ENCODE measurements at regions not wholly inside any gene's neighbourhood (a gene's known extent, or its start where the extent isn't known, plus 50 kb on each side); places are given as distances from the start of the nearest gene placed in this dataset.
A peak's percentile ranks its signal among the peaks of the same experiment; 100 is the strongest.

- Mint-ChIP-seq H3K4me3 (no peak overlapping the region), H3K27me3 (no peaks in the 10 kb centered on the region), H3K36me3 (peaks cover 5% of the 10 kb centered on the region), H3K27ac (no peak overlapping the region), H3K9me3 (peaks cover 0 to 9% (median 9%) of the 10 kb centered on the region in 3 donors), H3K4me1 (no peaks in the 10 kb centered on the region)
- DNase-seq = no peak
- Histone ChIP-seq H3K27ac (ENCODE audit: low read length) (no peak overlapping the region), H3K4me1 (ENCODE audit: control insufficient read depth in 1 of 2, extremely low read depth in 1 of 2, insufficient read depth in 2 of 2, low read length in 2 of 2) (no peaks in the 10 kb centered on the region), H3K9me3 (no peaks in the 10 kb centered on the region), H3K4me3 (ENCODE audit: control insufficient read depth in 1 of 2, extremely low read depth in 1 of 2, low read length in 1 of 2) (no peak overlapping the region), H3K27me3 (replicated peaks in 1 of 2; ENCODE audit: control insufficient read depth in 2 of 2, extremely low read depth in 1 of 2, insufficient read depth in 2 of 2, low read length in 1 of 2) (no peaks in the 10 kb centered on the region), H3K36me3 (ENCODE audit: control insufficient read depth in 2 of 2, extremely low read depth in 1 of 2, insufficient read depth in 1 of 2, low read length in 1 of 2) (no peaks in the 10 kb centered on the region)
- ChIA-PET POLR2A (no interaction called here), CTCF (no interaction called here)
- no CpG with 5 or more reads among the region's 3 CpGs for WGBS (ENCODE audit: insufficient coverage)
- ATAC-seq (replicated peaks in 1 of 4) = no peak
These were observed 240.5 kb upstream of the CCDC179 start for GRCh38 chr11:23100726-23101125.

- no peak overlapping the region for H3K27ac ChIP-seq (ENCODE audit: low read length)
- ChIA-PET POLR2A (no interaction called here), CTCF (no interaction called here)
- H3K27me3 Mint-ChIP-seq = no peaks in the 10 kb centered on the region
- H3K4me3 ChIP-seq (ENCODE audit: control insufficient read depth in 1 of 2, extremely low read depth in 1 of 2, low read length in 1 of 2) = no peak overlapping the region
- no peaks in the 10 kb centered on the region for H3K36me3 ChIP-seq (ENCODE audit: control insufficient read depth in 2 of 2, extremely low read depth in 1 of 2, insufficient read depth in 1 of 2, low read length in 1 of 2)
- H3K27me3 ChIP-seq (replicated peaks in 1 of 2; ENCODE audit: control insufficient read depth in 2 of 2, extremely low read depth in 1 of 2, insufficient read depth in 2 of 2, low read length in 1 of 2) = no peaks in the 10 kb centered on the region
- no peaks in the 10 kb centered on the region for H3K4me1 Mint-ChIP-seq
- no peak overlapping the region for H3K4me3 Mint-ChIP-seq
- H3K9me3 Mint-ChIP-seq = peaks cover 0 to 11% (median 9%) of the 10 kb centered on the region in 3 donors
- H3K9me3 ChIP-seq = no peaks in the 10 kb centered on the region
- DNase-seq (no peak), ATAC-seq (replicated peaks in 1 of 4) (no peak)
- no peak overlapping the region for H3K27ac Mint-ChIP-seq
- WGBS (ENCODE audit: insufficient coverage) = 100% methylated on average over 1 of the region's 2 CpGs
- no peaks in the 10 kb centered on the region for H3K4me1 ChIP-seq (ENCODE audit: control insufficient read depth in 1 of 2, extremely low read depth in 1 of 2, insufficient read depth in 2 of 2, low read length in 2 of 2)
- peaks cover 5% of the 10 kb centered on the region for H3K36me3 Mint-ChIP-seq
These were observed 243.1 kb upstream of the CCDC179 start for GRCh38 chr11:23103416-23103815.

- DNase-seq = no peak
- no peak overlapping the region for H3K4me3 Mint-ChIP-seq
- ChIA-PET CTCF (no interaction called here), POLR2A (no interaction called here)
- no peak for ATAC-seq (replicated peaks in 1 of 4)
- Histone ChIP-seq H3K4me1 (ENCODE audit: control insufficient read depth in 1 of 2, extremely low read depth in 1 of 2, insufficient read depth in 2 of 2, low read length in 2 of 2) (no peaks in the 10 kb centered on the region), H3K27ac (ENCODE audit: low read length) (no peak overlapping the region), H3K36me3 (ENCODE audit: control insufficient read depth in 2 of 2, extremely low read depth in 1 of 2, insufficient read depth in 1 of 2, low read length in 1 of 2) (no peaks in the 10 kb centered on the region), H3K4me3 (ENCODE audit: control insufficient read depth in 1 of 2, extremely low read depth in 1 of 2, low read length in 1 of 2) (no peak overlapping the region), H3K9me3 (no peaks in the 10 kb centered on the region), H3K27me3 (replicated peaks in 1 of 2; ENCODE audit: control insufficient read depth in 2 of 2, extremely low read depth in 1 of 2, insufficient read depth in 2 of 2, low read length in 1 of 2) (no peaks in the 10 kb centered on the region)
- no peak overlapping the region for H3K27ac Mint-ChIP-seq
- H3K36me3 Mint-ChIP-seq = no peaks in the 10 kb centered on the region
- peaks cover 2% of the 10 kb centered on the region in 3 donors for H3K9me3 Mint-ChIP-seq
- no peaks in the 10 kb centered on the region for H3K27me3 Mint-ChIP-seq
- H3K4me1 Mint-ChIP-seq = no peaks in the 10 kb centered on the region
- no CpG with 5 or more reads among the region's 2 CpGs for WGBS (ENCODE audit: insufficient coverage)
These were observed 251.3 kb upstream of the CCDC179 start for GRCh38 chr11:23111527-23111926.

DNA sequence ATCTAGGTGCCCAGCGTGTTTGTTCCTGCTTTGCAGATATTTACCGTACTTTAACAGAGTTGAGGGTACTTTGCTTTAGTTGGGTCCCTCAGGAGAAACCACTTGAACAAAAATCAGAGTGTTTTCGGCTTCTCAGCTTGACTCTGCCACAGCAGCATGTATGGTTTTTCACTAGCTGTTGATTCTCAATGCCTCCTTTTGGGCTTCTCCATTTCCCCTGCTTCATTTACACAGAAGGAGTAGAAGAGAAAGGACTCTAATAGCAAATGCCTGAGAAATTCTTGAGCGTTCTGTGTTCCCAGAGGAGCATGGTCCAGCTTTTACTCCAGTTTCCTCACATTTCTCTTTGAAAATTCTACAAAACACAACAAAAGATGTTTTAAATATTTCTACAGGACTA, 252.1 kb upstream of the CCDC179 start:
- H3K36me3 ChIP-seq (ENCODE audit: control insufficient read depth in 2 of 2, extremely low read depth in 1 of 2, insufficient read depth in 1 of 2, low read length in 1 of 2) = no peaks in the 10 kb centered on the region
- CTCF ChIA-PET = no interaction called here
- Mint-ChIP-seq H3K36me3 (no peaks in the 10 kb centered on the region), H3K4me3 (no peak overlapping the region), H3K4me1 (no peaks in the 10 kb centered on the region), H3K9me3 (peaks cover 5 to 9% (median 6%) of the 10 kb centered on the region in 3 donors), H3K27me3 (no peaks in the 10 kb centered on the region), H3K27ac (no peak overlapping the region)
- H3K4me3 ChIP-seq (ENCODE audit: control insufficient read depth in 1 of 2, extremely low read depth in 1 of 2, low read length in 1 of 2) = no peak overlapping the region
- 100% methylated on average over 1 of the region's 4 CpGs for WGBS (ENCODE audit: insufficient coverage)
- DNase-seq = no peak
- no peak for ATAC-seq (replicated peaks in 1 of 4)
- no peaks in the 10 kb centered on the region for H3K4me1 ChIP-seq (ENCODE audit: control insufficient read depth in 1 of 2, extremely low read depth in 1 of 2, insufficient read depth in 2 of 2, low read length in 2 of 2)
- H3K27me3 ChIP-seq (replicated peaks in 1 of 2; ENCODE audit: control insufficient read depth in 2 of 2, extremely low read depth in 1 of 2, insufficient read depth in 2 of 2, low read length in 1 of 2) = no peaks in the 10 kb centered on the region
- H3K27ac ChIP-seq (ENCODE audit: low read length) = no peak overlapping the region
- POLR2A ChIA-PET = no interaction called here
- H3K9me3 ChIP-seq = no peaks in the 10 kb centered on the region

- ATAC-seq (replicated peaks in 1 of 4) (no peak), DNase-seq (peak in 1 of 35 experiments; percentile 2)
- WGBS (ENCODE audit: insufficient coverage) = 64% methylated on average over 3 of the region's 10 CpGs
- H3K4me3 Mint-ChIP-seq = no peak overlapping the region
- H3K4me1 ChIP-seq (ENCODE audit: control insufficient read depth in 1 of 2, extremely low read depth in 1 of 2, insufficient read depth in 2 of 2, low read length in 2 of 2) = no peaks in the 10 kb centered on the region
- ChIA-PET POLR2A (no interaction called here), CTCF (no interaction called here)
- H3K4me1 Mint-ChIP-seq = no peaks in the 10 kb centered on the region
- H3K27ac ChIP-seq (ENCODE audit: low read length) = no peak overlapping the region
- no peaks in the 10 kb centered on the region for H3K36me3 Mint-ChIP-seq
- no peaks in the 10 kb centered on the region for H3K9me3 ChIP-seq
- H3K36me3 ChIP-seq (ENCODE audit: control insufficient read depth in 2 of 2, extremely low read depth in 1 of 2, insufficient read depth in 1 of 2, low read length in 1 of 2) = no peaks in the 10 kb centered on the region
- no peak overlapping the region for H3K4me3 ChIP-seq (ENCODE audit: control insufficient read depth in 1 of 2, extremely low read depth in 1 of 2, low read length in 1 of 2)
- H3K9me3 Mint-ChIP-seq = peaks cover 6 to 10% (median 10%) of the 10 kb centered on the region in 3 donors
- H3K27me3 Mint-ChIP-seq = no peaks in the 10 kb centered on the region
- no peak overlapping the region for H3K27ac Mint-ChIP-seq
- no peaks in the 10 kb centered on the region for H3K27me3 ChIP-seq (replicated peaks in 1 of 2; ENCODE audit: control insufficient read depth in 2 of 2, extremely low read depth in 1 of 2, insufficient read depth in 2 of 2, low read length in 1 of 2)
These were observed 253.0 kb upstream of the CCDC179 start for GRCh38 chr11:23112987-23113886.

GRCh38 chr11:23113887-23114216, 253.6 kb upstream of the CCDC179 start:
- no peaks in the 10 kb centered on the region for H3K36me3 Mint-ChIP-seq
- no peaks in the 10 kb centered on the region for H3K9me3 ChIP-seq
- no peaks in the 10 kb centered on the region for H3K27me3 ChIP-seq (replicated peaks in 1 of 2; ENCODE audit: control insufficient read depth in 2 of 2, extremely low read depth in 1 of 2, insufficient read depth in 2 of 2, low read length in 1 of 2)
- H3K9me3 Mint-ChIP-seq = peaks cover 6 to 10% (median 10%) of the 10 kb centered on the region in 3 donors
- DNase-seq = no peak
- ATAC-seq (replicated peaks in 1 of 4) = no peak
- no CpG with 5 or more reads among the region's 1 CpG for WGBS (ENCODE audit: insufficient coverage)
- H3K27ac ChIP-seq (ENCODE audit: low read length) = no peak overlapping the region
- no peaks in the 10 kb centered on the region for H3K36me3 ChIP-seq (ENCODE audit: control insufficient read depth in 2 of 2, extremely low read depth in 1 of 2, insufficient read depth in 1 of 2, low read length in 1 of 2)
- H3K4me3 Mint-ChIP-seq = no peak overlapping the region
- H3K4me1 ChIP-seq (ENCODE audit: control insufficient read depth in 1 of 2, extremely low read depth in 1 of 2, insufficient read depth in 2 of 2, low read length in 2 of 2) = no peaks in the 10 kb centered on the region
- ChIA-PET POLR2A (no interaction called here), CTCF (no interaction called here)
- no peak overlapping the region for H3K27ac Mint-ChIP-seq
- no peak overlapping the region for H3K4me3 ChIP-seq (ENCODE audit: control insufficient read depth in 1 of 2, extremely low read depth in 1 of 2, low read length in 1 of 2)
- no peaks in the 10 kb centered on the region for H3K27me3 Mint-ChIP-seq
- H3K4me1 Mint-ChIP-seq = no peaks in the 10 kb centered on the region
